Glomerular visceral epithelial cell (primary cell): ENCODE measurements at regions not wholly inside any gene's neighbourhood (a gene's known extent, or its start where the extent isn't known, plus 50 kb on each side); places are given as distances from the start of the nearest gene placed in this dataset.
"Not testable (repeated sequence)": the region's sequence is repeated elsewhere in the genome, so short reads cannot be mapped to it uniquely, and the experiment has no call there.

Experiments used
- DNase-seq: peaks from one replicate; pipeline ENCODE4 v3.0.0-alpha.2; 2016; ENCODE audit errors: extremely low spot score

GRCh38 chr1:143619851-143620250, 351.9 kb downstream of the FAM72C start:
- no peak for DNase-seq

- no peak for DNase-seq
These were observed 360.6 kb downstream of the FAM72C start for GRCh38 chr1:143611159-143611558.

- no peak for DNase-seq
These were observed 361.6 kb downstream of the FAM72C start for GRCh38 chr1:143610196-143610595.

- DNase-seq = no peak
These were observed 366.9 kb downstream of the FAM72C start for GRCh38 chr1:143604887-143605286.

GRCh38 chr1:143584508-143584907, 387.3 kb downstream of the FAM72C start:
- DNase-seq = no peak

- DNase-seq = no peak
These were observed 396.8 kb downstream of the FAM72C start for GRCh38 chr1:143574891-143575520.

- not testable (repeated sequence) for DNase-seq
These were observed 399.1 kb downstream of the FAM72C start for GRCh38 chr1:143572661-143573060.

- not testable (repeated sequence) for DNase-seq
These were observed 408.0 kb downstream of the FAM72C start for GRCh38 chr1:143563761-143564160.

GRCh38 chr1:143553627-143554026, 418.2 kb downstream of the FAM72C start:
- no peak for DNase-seq

GRCh38 chr1:143504703-143505102, 467.1 kb downstream of the FAM72C start:
- DNase-seq = not testable (repeated sequence)

GRCh38 chr1:143504080-143504479, 467.7 kb downstream of the FAM72C start:
- DNase-seq = not testable (repeated sequence)

GRCh38 chr1:143503048-143503447, 468.7 kb downstream of the FAM72C start:
- DNase-seq = not testable (repeated sequence)

- not testable (repeated sequence) for DNase-seq
These were observed 469.7 kb downstream of the FAM72C start for GRCh38 chr1:143502038-143502437.

GRCh38 chr1:143498059-143498749, 473.6 kb downstream of the FAM72C start:
- not testable (repeated sequence) for DNase-seq

- no peak for DNase-seq
These were observed 474.4 kb downstream of the FAM72C start for GRCh38 chr1:143497374-143497747.

GRCh38 chr1:143496526-143497373, 475.0 kb downstream of the FAM72C start:
- not testable (repeated sequence) for DNase-seq
